ENCODE measurements at regions not wholly inside any gene's neighbourhood (a gene's known extent, or its start where the extent isn't known, plus 50 kb on each side); places are given as distances from the start of the nearest gene placed in this dataset.

DNA sequence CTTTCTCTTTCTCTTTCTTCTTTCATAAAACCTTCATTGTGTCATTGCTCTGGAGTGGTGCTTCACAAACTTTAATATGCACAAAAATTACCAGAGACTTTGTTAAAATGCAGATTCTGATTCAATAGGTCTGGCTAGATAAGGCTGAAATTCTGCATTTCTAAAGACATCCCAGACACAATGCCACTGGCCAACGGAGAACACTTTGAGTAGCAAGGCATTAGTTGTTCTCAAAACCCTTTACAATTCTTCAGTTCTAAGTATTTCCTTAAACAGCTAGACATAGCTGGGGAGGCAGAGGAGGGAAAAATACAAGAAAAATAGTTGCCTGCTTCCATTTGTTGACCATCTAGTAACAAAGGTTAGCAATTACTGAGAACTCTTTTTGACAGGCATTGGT is 101.8 kb upstream of the PIK3C3 start:
- TF ChIP-seq, protein P1, sequence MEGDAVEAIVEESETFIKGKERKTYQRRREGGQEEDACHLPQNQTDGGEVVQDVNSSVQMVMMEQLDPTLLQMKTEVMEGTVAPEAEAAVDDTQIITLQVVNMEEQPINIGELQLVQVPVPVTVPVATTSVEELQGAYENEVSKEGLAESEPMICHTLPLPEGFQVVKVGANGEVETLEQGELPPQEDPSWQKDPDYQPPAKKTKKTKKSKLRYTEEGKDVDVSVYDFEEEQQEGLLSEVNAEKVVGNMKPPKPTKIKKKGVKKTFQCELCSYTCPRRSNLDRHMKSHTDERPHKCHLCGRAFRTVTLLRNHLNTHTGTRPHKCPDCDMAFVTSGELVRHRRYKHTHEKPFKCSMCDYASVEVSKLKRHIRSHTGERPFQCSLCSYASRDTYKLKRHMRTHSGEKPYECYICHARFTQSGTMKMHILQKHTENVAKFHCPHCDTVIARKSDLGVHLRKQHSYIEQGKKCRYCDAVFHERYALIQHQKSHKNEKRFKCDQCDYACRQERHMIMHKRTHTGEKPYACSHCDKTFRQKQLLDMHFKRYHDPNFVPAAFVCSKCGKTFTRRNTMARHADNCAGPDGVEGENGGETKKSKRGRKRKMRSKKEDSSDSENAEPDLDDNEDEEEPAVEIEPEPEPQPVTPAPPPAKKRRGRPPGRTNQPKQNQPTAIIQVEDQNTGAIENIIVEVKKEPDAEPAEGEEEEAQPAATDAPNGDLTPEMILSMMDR (IDR thresholded peaks at IDR 0.05) = no peak
- no peak for TF ChIP-seq POLR2A (IDR thresholded peaks at IDR 0.05)
